Parathyroid adenoma (tissue), 2 donors: ENCODE measurements at regions not wholly inside any gene's neighbourhood (a gene's known extent, or its start where the extent isn't known, plus 50 kb on each side); places are given as distances from the start of the nearest gene placed in this dataset.

Source experiments
- H2AFZ ChIP-seq: fragments of 300-600 bp; sonication (generic); one replicate; pipeline ENCODE4 v1.7.0; 2017; ENCODE audit warnings: antibody characterized with exemption, mild to moderate bottlenecking
- H3K27ac ChIP-seq: fragments of 300-600 bp; sonication (generic); one replicate; pipeline ENCODE4 v1.7.0; 2017
- H3K27me3 ChIP-seq: fragments of 300-600 bp; sonication (generic); one replicate; pipeline ENCODE4 v1.7.0; 2017; ENCODE audit warnings: low read length; ENCODE audit not compliant: control insufficient read depth, insufficient read depth
- H3K36me3 ChIP-seq: fragments of 300-600 bp; sonication (generic); one replicate; pipeline ENCODE4 v1.7.0; 2017; ENCODE audit warnings: low read length; ENCODE audit not compliant: control insufficient read depth, insufficient read depth
- H3K4me1 ChIP-seq: fragments of 300-600 bp; sonication (generic); one replicate; pipeline ENCODE4 v1.7.0; 2017; ENCODE audit warnings: control low read depth
- H3K4me2 ChIP-seq: fragments of 300-600 bp; sonication (generic); one replicate; pipeline ENCODE4 v1.7.0; 2017; ENCODE audit warnings: low read length
- H3K4me3 ChIP-seq: fragments of 300-600 bp; sonication (generic); one replicate; pipeline ENCODE4 v1.7.0; 2017; ENCODE audit warnings: low read depth, low read length
- H3K79me2 ChIP-seq: fragments of 300-600 bp; sonication (generic); one replicate; pipeline ENCODE4 v1.7.0; 2017; ENCODE audit warnings: control low read depth
- H3K9ac ChIP-seq: fragments of 300-600 bp; sonication (generic); one replicate; pipeline ENCODE4 v1.7.0; 2017; ENCODE audit warnings: mild to moderate bottlenecking
- H3K9me3 ChIP-seq: fragments of 300-600 bp; sonication (generic); one replicate; pipeline ENCODE4 v1.7.0; 2017; ENCODE audit warnings: low read length; ENCODE audit not compliant: control insufficient read depth
- CTCF ChIP-seq: fragments of 300-600 bp; sonication (generic); IDR thresholded peaks from one replicate; pipeline ENCODE4 v1.7.0; 2017; ENCODE audit warnings: antibody characterized with exemption, mild to moderate bottlenecking
- donor health status: primary hyperparathyroidism.

- Histone ChIP-seq H3K79me2 (no peaks in the 10 kb centered on the region), H2AFZ (no peak overlapping the region), H3K27me3 (no peaks in the 10 kb centered on the region), H3K9me3 (no peaks in the 10 kb centered on the region), H3K4me3 (no peak overlapping the region), H3K27ac (no peak overlapping the region), H3K4me1 (no peaks in the 10 kb centered on the region), H3K9ac (no peak overlapping the region), H3K36me3 (no peaks in the 10 kb centered on the region), H3K4me2 (no peak overlapping the region)
- no peak for TF ChIP-seq CTCF
These were observed 153.7 kb upstream of the NR2F2 start for GRCh38 chr15:96176831-96177230.

GRCh38 chr15:96177279-96177678 is 153.2 kb upstream of the NR2F2 start:
- H3K36me3 ChIP-seq: no peaks in the 10 kb centered on the region
- no peak overlapping the region for H3K4me3 ChIP-seq
- H2AFZ ChIP-seq: no peak overlapping the region
- H3K4me2 ChIP-seq: no peak overlapping the region
- no peak overlapping the region for H3K27ac ChIP-seq
- TF ChIP-seq CTCF: no peak
- H3K4me1 ChIP-seq: no peaks in the 10 kb centered on the region
- no peaks in the 10 kb centered on the region for H3K9me3 ChIP-seq
- H3K9ac ChIP-seq: no peak overlapping the region
- H3K27me3 ChIP-seq: no peaks in the 10 kb centered on the region
- no peaks in the 10 kb centered on the region for H3K79me2 ChIP-seq

DNA sequence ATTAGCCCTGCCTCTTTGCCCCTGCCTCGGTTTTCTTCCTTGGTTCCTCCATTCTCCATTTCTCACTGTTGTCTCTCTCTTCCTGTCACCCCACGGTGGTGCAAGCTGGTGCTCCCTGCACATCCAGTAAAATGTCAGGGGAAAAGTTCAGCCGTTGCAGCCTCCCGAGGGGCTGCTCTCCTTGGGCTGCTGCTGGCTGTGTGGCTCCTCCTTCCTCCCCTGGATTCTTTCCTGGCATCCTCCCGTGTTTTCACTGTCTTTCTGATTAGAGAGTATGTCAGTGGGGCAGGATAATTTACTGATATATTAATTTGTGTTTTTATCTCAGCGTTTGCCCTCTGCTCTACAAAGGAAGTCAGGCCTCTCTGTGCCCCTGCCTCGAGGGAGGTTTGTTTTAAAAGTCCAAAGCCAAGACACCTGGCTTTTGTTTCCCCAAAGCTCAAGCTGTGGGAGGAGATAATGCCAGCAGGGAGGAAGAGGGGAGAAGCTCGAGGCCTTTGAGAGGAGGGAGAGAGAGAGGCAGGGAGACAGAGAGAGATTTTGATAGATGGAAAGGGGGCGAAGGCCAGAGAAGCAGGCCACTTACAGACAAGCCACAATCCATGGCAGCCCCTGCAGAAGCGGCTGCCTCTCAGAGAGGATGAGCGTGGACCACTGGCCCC is 150.3 kb upstream of the NR2F2 start:
- no peaks in the 10 kb centered on the region for H3K79me2 ChIP-seq
- no peaks in the 10 kb centered on the region for H3K36me3 ChIP-seq
- no peak overlapping the region for H3K27ac ChIP-seq
- no peaks in the 10 kb centered on the region for H3K27me3 ChIP-seq
- H3K4me1 ChIP-seq: no peaks in the 10 kb centered on the region
- H3K9ac ChIP-seq: no peak overlapping the region
- no peak overlapping the region for H3K4me2 ChIP-seq
- H2AFZ ChIP-seq: no peak overlapping the region
- TF ChIP-seq CTCF: no peak
- no peaks in the 10 kb centered on the region for H3K9me3 ChIP-seq
- no peak overlapping the region for H3K4me3 ChIP-seq

GRCh38 chr15:96181217-96181616 is 149.3 kb upstream of the NR2F2 start:
- Histone ChIP-seq H3K4me2 (no peak overlapping the region), H3K9me3 (no peaks in the 10 kb centered on the region), H3K4me3 (no peak overlapping the region), H2AFZ (no peak overlapping the region), H3K36me3 (no peaks in the 10 kb centered on the region), H3K79me2 (no peaks in the 10 kb centered on the region), H3K4me1 (no peaks in the 10 kb centered on the region), H3K27me3 (no peaks in the 10 kb centered on the region), H3K9ac (no peak overlapping the region), H3K27ac (no peak overlapping the region)
- TF ChIP-seq CTCF: no peak

- Histone ChIP-seq H3K4me3 (no peak overlapping the region), H3K4me1 (no peaks in the 10 kb centered on the region), H3K36me3 (no peaks in the 10 kb centered on the region), H2AFZ (no peak overlapping the region), H3K27ac (no peak overlapping the region), H3K79me2 (no peaks in the 10 kb centered on the region), H3K9ac (no peak overlapping the region), H3K27me3 (no peaks in the 10 kb centered on the region), H3K4me2 (no peak overlapping the region), H3K9me3 (no peaks in the 10 kb centered on the region)
- no peak for TF ChIP-seq CTCF
These were observed 148.6 kb upstream of the NR2F2 start for GRCh38 chr15:96181873-96182301.
